NCI-H748 (cell line): ENCODE measurements at regions not wholly inside any gene's neighbourhood (a gene's known extent, or its start where the extent isn't known, plus 50 kb on each side); places are given as distances from the start of the nearest gene placed in this dataset.

ENCODE experiments used
- DNase-seq: peaks from one replicate; lab custom pipeline; 2025; ENCODE audit not compliant: unreplicated experiment; lab: John Stamatoyannopoulos, UW

GRCh38 chr12:3999904-4000303 lies 126.7 kb upstream of the PARP11 start:
- no peak for DNase-seq

- DNase-seq = peak; percentile 1
These were observed 126.0 kb upstream of the PARP11 start for GRCh38 chr12:3998968-3999792.

GRCh38 chr12:3998397-3998796 lies 125.2 kb upstream of the PARP11 start:
- DNase-seq = no peak

GRCh38 chr12:3996322-3996721 lies 123.1 kb upstream of the PARP11 start:
- no peak for DNase-seq

- DNase-seq = no peak
These were observed 122.1 kb upstream of the PARP11 start for GRCh38 chr12:3995306-3995705.

GRCh38 chr12:3994500-3994899 lies 121.3 kb upstream of the PARP11 start:
- no peak for DNase-seq

- no peak for DNase-seq
These were observed 119.7 kb upstream of the PARP11 start for GRCh38 chr12:3992945-3993344.

- DNase-seq = no peak
These were observed 118.8 kb upstream of the PARP11 start for GRCh38 chr12:3991798-3992580.

GRCh38 chr12:3990501-3991280 lies 117.5 kb upstream of the PARP11 start:
- no peak for DNase-seq

- no peak for DNase-seq
These were observed 116.0 kb upstream of the PARP11 start for GRCh38 chr12:3989218-3989550.

GRCh38 chr12:3988519-3989217 lies 115.5 kb upstream of the PARP11 start:
- no peak for DNase-seq

- no peak for DNase-seq
These were observed 114.4 kb upstream of the PARP11 start for GRCh38 chr12:3987571-3987970.

- no peak for DNase-seq
These were observed 107.5 kb upstream of the PARP11 start for GRCh38 chr12:3980504-3981272.

GRCh38 chr12:3977621-3978020 lies 104.4 kb upstream of the PARP11 start:
- DNase-seq = no peak

- DNase-seq = no peak
These were observed 103.2 kb upstream of the PARP11 start for GRCh38 chr12:3976351-3976938.

- DNase-seq = no peak
These were observed 102.5 kb upstream of the PARP11 start for GRCh38 chr12:3975652-3976051.

- no peak for DNase-seq
These were observed 101.7 kb upstream of the PARP11 start for GRCh38 chr12:3974883-3975282.

GRCh38 chr12:3973973-3974644 lies 100.9 kb upstream of the PARP11 start:
- no peak for DNase-seq

GRCh38 chr12:3973269-3973884 lies 100.2 kb upstream of the PARP11 start:
- no peak for DNase-seq
